Uterus (tissue), 2 donors: ENCODE measurements at regions not wholly inside any gene's neighbourhood (a gene's known extent, or its start where the extent isn't known, plus 50 kb on each side); places are given as distances from the start of the nearest gene placed in this dataset.

ENCODE experiments used
- POLR2A ChIP-seq, 2 donors: fragments of 450-650 bp; IDR thresholded peaks; one replicate each; pipeline ENCODE4 v1.6.1; 2016; ENCODE audit warnings: antibody characterized with exemption in 2 of 2, mild to moderate bottlenecking in 1 of 2, moderate library complexity in 1 of 2
- TF ChIP-seq, protein P1 (sequence below), 4 experiments: fragments of 200-600 bp in 2 of 4; fragments of 450-650 bp in 2 of 4; sonication (generic) in 2 of 4; IDR thresholded peaks; one replicate each; pipeline ENCODE4 v1.5.1; 2016 to 2019; ENCODE audit warnings: antibody characterized with exemption in 4 of 4, mild to moderate bottlenecking in 2 of 4, moderate library complexity in 1 of 4

- TF ChIP-seq, protein P1, sequence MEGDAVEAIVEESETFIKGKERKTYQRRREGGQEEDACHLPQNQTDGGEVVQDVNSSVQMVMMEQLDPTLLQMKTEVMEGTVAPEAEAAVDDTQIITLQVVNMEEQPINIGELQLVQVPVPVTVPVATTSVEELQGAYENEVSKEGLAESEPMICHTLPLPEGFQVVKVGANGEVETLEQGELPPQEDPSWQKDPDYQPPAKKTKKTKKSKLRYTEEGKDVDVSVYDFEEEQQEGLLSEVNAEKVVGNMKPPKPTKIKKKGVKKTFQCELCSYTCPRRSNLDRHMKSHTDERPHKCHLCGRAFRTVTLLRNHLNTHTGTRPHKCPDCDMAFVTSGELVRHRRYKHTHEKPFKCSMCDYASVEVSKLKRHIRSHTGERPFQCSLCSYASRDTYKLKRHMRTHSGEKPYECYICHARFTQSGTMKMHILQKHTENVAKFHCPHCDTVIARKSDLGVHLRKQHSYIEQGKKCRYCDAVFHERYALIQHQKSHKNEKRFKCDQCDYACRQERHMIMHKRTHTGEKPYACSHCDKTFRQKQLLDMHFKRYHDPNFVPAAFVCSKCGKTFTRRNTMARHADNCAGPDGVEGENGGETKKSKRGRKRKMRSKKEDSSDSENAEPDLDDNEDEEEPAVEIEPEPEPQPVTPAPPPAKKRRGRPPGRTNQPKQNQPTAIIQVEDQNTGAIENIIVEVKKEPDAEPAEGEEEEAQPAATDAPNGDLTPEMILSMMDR (IDR thresholded peaks at IDR 0.05): no peak
- no peak for TF ChIP-seq POLR2A (IDR thresholded peaks at IDR 0.05)
These were observed 149.9 kb downstream of the CEBPB start for GRCh38 chr20:50340541-50340940.
